ENCODE measurements at regions not wholly inside any gene's neighbourhood (a gene's known extent, or its start where the extent isn't known, plus 50 kb on each side); places are given as distances from the start of the nearest gene placed in this dataset.

GRCh38 chr9:522658-523057 is 308.0 kb downstream of the DOCK8 start:
- H3K36me3 Mint-ChIP-seq (ENCODE audit: low read depth), result peaks cover 6% of the 10 kb centered on the region
- no peak overlapping the region for H3K27ac Mint-ChIP-seq
- H3K4me3 Mint-ChIP-seq, result no peak overlapping the region
- H3K27ac ChIP-seq (ENCODE audit: low read depth, low read length), result no peak overlapping the region
- no peaks in the 10 kb centered on the region for H3K9me3 Mint-ChIP-seq
- H3K27me3 ChIP-seq (ENCODE audit: control insufficient read depth, insufficient read depth, low read length, poor library complexity, severe bottlenecking), result no peaks in the 10 kb centered on the region
- 89 to 100% methylated on average over 1 of the region's 1 CpG for WGBS, 2 experiments (ENCODE audit: insufficient coverage in 1 of 2, insufficient read length in 1 of 2)
- H3K9me3 ChIP-seq (ENCODE audit: control insufficient read depth, low read length), result no peaks in the 10 kb centered on the region
- H3K4me1 Mint-ChIP-seq, result peaks cover 18% of the 10 kb centered on the region
- H3K27me3 Mint-ChIP-seq (ENCODE audit: insufficient read depth), result no peaks in the 10 kb centered on the region
- H3K9ac ChIP-seq (ENCODE audit: extremely low read depth, low read length, poor library complexity, severe bottlenecking), result no peak overlapping the region
- TF ChIP-seq, protein P1, sequence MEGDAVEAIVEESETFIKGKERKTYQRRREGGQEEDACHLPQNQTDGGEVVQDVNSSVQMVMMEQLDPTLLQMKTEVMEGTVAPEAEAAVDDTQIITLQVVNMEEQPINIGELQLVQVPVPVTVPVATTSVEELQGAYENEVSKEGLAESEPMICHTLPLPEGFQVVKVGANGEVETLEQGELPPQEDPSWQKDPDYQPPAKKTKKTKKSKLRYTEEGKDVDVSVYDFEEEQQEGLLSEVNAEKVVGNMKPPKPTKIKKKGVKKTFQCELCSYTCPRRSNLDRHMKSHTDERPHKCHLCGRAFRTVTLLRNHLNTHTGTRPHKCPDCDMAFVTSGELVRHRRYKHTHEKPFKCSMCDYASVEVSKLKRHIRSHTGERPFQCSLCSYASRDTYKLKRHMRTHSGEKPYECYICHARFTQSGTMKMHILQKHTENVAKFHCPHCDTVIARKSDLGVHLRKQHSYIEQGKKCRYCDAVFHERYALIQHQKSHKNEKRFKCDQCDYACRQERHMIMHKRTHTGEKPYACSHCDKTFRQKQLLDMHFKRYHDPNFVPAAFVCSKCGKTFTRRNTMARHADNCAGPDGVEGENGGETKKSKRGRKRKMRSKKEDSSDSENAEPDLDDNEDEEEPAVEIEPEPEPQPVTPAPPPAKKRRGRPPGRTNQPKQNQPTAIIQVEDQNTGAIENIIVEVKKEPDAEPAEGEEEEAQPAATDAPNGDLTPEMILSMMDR (conservative IDR thresholded peaks at IDR 0.05), result no peak
- no peak overlapping the region for H3K4me3 ChIP-seq (ENCODE audit: low read length)
- no peak for DNase-seq
- no peaks in the 10 kb centered on the region for H3K4me1 ChIP-seq (ENCODE audit: control insufficient read depth, insufficient read depth, low read length)
- H3K36me3 ChIP-seq (ENCODE audit: control insufficient read depth, insufficient read depth, low read length), result no peaks in the 10 kb centered on the region

GRCh38 chr9:523444-523843 is 308.8 kb downstream of the DOCK8 start:
- WGBS, 2 experiments (ENCODE audit: insufficient coverage in 1 of 2, insufficient read length in 1 of 2), result 87 to 93% methylated on average over 3 of the region's 4 CpGs
- no peaks in the 10 kb centered on the region for H3K9me3 Mint-ChIP-seq

GRCh38 chr9:524008-524407 is 309.3 kb downstream of the DOCK8 start:
- H3K36me3 Mint-ChIP-seq (ENCODE audit: low read depth), result peaks cover 7% of the 10 kb centered on the region
- H3K9me3 ChIP-seq (ENCODE audit: control insufficient read depth, low read length), result no peaks in the 10 kb centered on the region
- H3K9ac ChIP-seq (ENCODE audit: extremely low read depth, low read length, poor library complexity, severe bottlenecking), result no peak overlapping the region
- H3K4me3 Mint-ChIP-seq, result no peak overlapping the region
- no peak overlapping the region for H3K27ac Mint-ChIP-seq
- H3K27ac ChIP-seq (ENCODE audit: low read depth, low read length), result no peak overlapping the region
- peaks cover 9% of the 10 kb centered on the region for H3K4me1 Mint-ChIP-seq
- no peaks in the 10 kb centered on the region for H3K4me1 ChIP-seq (ENCODE audit: control insufficient read depth, insufficient read depth, low read length)
- H3K4me3 ChIP-seq (ENCODE audit: low read length), result no peak overlapping the region
- H3K27me3 ChIP-seq (ENCODE audit: control insufficient read depth, insufficient read depth, low read length, poor library complexity, severe bottlenecking), result no peaks in the 10 kb centered on the region
- no peaks in the 10 kb centered on the region for H3K27me3 Mint-ChIP-seq (ENCODE audit: insufficient read depth)
- DNase-seq, result no peak
- no peaks in the 10 kb centered on the region for H3K36me3 ChIP-seq (ENCODE audit: control insufficient read depth, insufficient read depth, low read length)
- no peaks in the 10 kb centered on the region for H3K9me3 Mint-ChIP-seq
- WGBS, 2 experiments (ENCODE audit: insufficient coverage in 1 of 2, insufficient read length in 1 of 2), result 93% methylated on average over 2 of the region's 2 CpGs; no CpG with 5 or more reads in 1 of the 2 experiments
- TF ChIP-seq, protein P1 (conservative IDR thresholded peaks at IDR 0.05), result no peak

More at GRCh38 chr9:523444-523843, 308.8 kb downstream of the DOCK8 start:
- Histone ChIP-seq H3K4me1 (ENCODE audit: control insufficient read depth, insufficient read depth, low read length) (no peaks in the 10 kb centered on the region), H3K9ac (ENCODE audit: extremely low read depth, low read length, poor library complexity, severe bottlenecking) (no peak overlapping the region), H3K36me3 (ENCODE audit: control insufficient read depth, insufficient read depth, low read length) (no peaks in the 10 kb centered on the region), H3K4me3 (ENCODE audit: low read length) (no peak overlapping the region), H3K9me3 (ENCODE audit: control insufficient read depth, low read length) (no peaks in the 10 kb centered on the region), H3K27me3 (ENCODE audit: control insufficient read depth, insufficient read depth, low read length, poor library complexity, severe bottlenecking) (no peaks in the 10 kb centered on the region), H3K27ac (ENCODE audit: low read depth, low read length) (no peak overlapping the region)
- no peaks in the 10 kb centered on the region for H3K27me3 Mint-ChIP-seq (ENCODE audit: insufficient read depth)
- peaks cover 10% of the 10 kb centered on the region for H3K4me1 Mint-ChIP-seq
- TF ChIP-seq, protein P1 (conservative IDR thresholded peaks at IDR 0.05), result no peak
- DNase-seq, result no peak
- H3K27ac Mint-ChIP-seq, result no peak overlapping the region
- H3K36me3 Mint-ChIP-seq (ENCODE audit: low read depth), result peaks cover 7% of the 10 kb centered on the region
- no peak overlapping the region for H3K4me3 Mint-ChIP-seq
